RWPE1 (cell line): ENCODE measurements at regions not wholly inside any gene's neighbourhood (a gene's known extent, or its start where the extent isn't known, plus 50 kb on each side); places are given as distances from the start of the nearest gene placed in this dataset.

Experiments
- CTCF ChIA-PET: fragments of 350-600 bp; sonication (Branson Sonifier 250); formaldehyde crosslinking; extraction: SDS; loops from one replicate; lab custom pipeline; 2021; lab: Yijun Ruan, JAX
- POLR2A ChIA-PET: fragments of 400-600 bp; formaldehyde crosslinking; extraction: SDS; loops from one replicate; lab custom pipeline; 2020; ENCODE audit warnings: antibody characterized with exemption; ENCODE audit not compliant: low non-redundant PET; lab: Yijun Ruan, JAX
- DNase-seq: peaks from one replicate; pipeline ENCODE4 v3.0.0; 2012; ENCODE audit warnings: low spot score
- H3K27ac ChIP-seq: fragments of 450-650 bp; 2 replicates; pipeline ENCODE4 v1.5.1; 2017
- CTCF ChIP-seq: fragments of 450-650 bp; conservative IDR thresholded peaks from 2 replicates; pipeline ENCODE4 v1.5.1; 2017; ENCODE audit warnings: low read depth, mild to moderate bottlenecking

GRCh38 chr1:61612602-61613001 is 112.3 kb downstream of the TM2D1 start:
- no peak for TF ChIP-seq CTCF
- ChIA-PET CTCF (no interaction called here), POLR2A (no interaction called here)
- no peak for DNase-seq
- H3K27ac ChIP-seq = no peak overlapping the region

- CTCF ChIA-PET = no interaction called here
- no peak for TF ChIP-seq CTCF
- DNase-seq = no peak
- POLR2A ChIA-PET = no interaction called here
- no peak overlapping the region for H3K27ac ChIP-seq
These were observed 115.9 kb downstream of the TM2D1 start for GRCh38 chr1:61609040-61609439.

- ChIA-PET POLR2A (no interaction called here), CTCF (no interaction called here)
- peak overlapping the region; percentile 95 for H3K27ac ChIP-seq
- no peak for TF ChIP-seq CTCF
- DNase-seq = no peak
These were observed 117.5 kb downstream of the TM2D1 start for GRCh38 chr1:61607448-61607847.

GRCh38 chr1:61606448-61607312 is 118.3 kb downstream of the TM2D1 start:
- ChIA-PET POLR2A (no interaction called here), CTCF (no interaction called here)
- DNase-seq = peak; percentile 52
- H3K27ac ChIP-seq = peak overlapping the region; percentile 95
- TF ChIP-seq CTCF = no peak

- peak; percentile 64 for DNase-seq
- ChIA-PET POLR2A (no interaction called here), CTCF (no interaction called here)
- peak overlapping the region; percentile 95 for H3K27ac ChIP-seq
- TF ChIP-seq CTCF = no peak
These were observed 119.2 kb downstream of the TM2D1 start for GRCh38 chr1:61605607-61606321.

- no peak overlapping the region for H3K27ac ChIP-seq
- TF ChIP-seq CTCF = no peak
- DNase-seq = no peak
- POLR2A ChIA-PET = no interaction called here
- CTCF ChIA-PET = no interaction called here
These were observed 120.3 kb downstream of the TM2D1 start for GRCh38 chr1:61604684-61605083.
